Stimulated activated CD8-positive, alpha-beta memory T cell treated with anti-CD3 and anti-CD28 coated beads, Interleukin-4, amount 100 ng/mL, for 48 hours (primary cell): ENCODE measurements at regions not wholly inside any gene's neighbourhood (a gene's known extent, or its start where the extent isn't known, plus 50 kb on each side); places are given as distances from the start of the nearest gene placed in this dataset.
"Not testable (repeated sequence)": the region's sequence is repeated elsewhere in the genome, so short reads cannot be mapped to it uniquely, and the experiment has no call there.

Experiments
- DNase-seq: peaks from one replicate; pipeline ENCODE4 v3.0.0-alpha.2; 2020

DNA sequence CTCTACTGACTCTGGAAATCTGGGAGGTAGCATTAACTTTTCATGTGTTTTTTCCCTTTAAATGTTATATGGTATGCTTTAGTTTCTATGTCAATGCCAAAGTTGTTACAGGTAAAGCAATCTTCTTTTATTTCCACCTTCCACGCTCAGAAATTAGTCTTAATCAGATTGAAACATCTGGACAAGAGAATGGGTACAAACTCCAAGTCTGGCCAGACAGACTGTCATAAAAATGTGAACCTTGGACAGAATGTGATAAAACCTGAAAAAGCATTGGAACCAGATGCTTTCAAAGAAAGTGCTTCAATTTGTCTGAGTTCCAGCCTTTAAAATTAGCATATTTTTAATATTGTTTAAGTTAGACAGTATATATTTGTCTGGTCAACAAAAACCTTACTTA lies 110.7 kb upstream of the P2RY1 start:
- no peak for DNase-seq

GRCh38 chr3:152728231-152728980 lies 106.5 kb upstream of the P2RY1 start:
- no peak for DNase-seq

DNA sequence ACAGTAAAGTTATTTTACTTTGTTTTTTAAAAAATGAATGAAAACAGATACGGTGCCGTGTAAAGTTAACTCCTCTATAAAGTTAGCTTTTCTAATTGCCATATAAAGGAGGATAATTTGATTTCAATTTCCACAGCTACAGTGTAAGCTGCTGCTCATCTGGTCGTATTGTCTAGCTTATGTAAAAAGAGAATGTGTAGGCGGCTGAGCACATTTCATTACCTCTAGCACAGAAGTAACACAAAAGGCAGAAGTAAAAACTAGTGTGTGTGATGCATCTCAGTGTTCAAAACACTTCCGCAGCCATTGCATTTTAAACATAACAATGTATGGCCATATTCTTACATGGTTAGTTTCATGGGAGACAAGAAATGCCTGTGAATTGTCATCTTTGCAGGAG lies 105.0 kb upstream of the P2RY1 start:
- DNase-seq = no peak

- no peak for DNase-seq
Observed at GRCh38 chr3:152731511-152731910, 103.4 kb upstream of the P2RY1 start.

- DNase-seq = no peak
Observed at GRCh38 chr3:152733584-152734119, 101.3 kb upstream of the P2RY1 start.

DNA sequence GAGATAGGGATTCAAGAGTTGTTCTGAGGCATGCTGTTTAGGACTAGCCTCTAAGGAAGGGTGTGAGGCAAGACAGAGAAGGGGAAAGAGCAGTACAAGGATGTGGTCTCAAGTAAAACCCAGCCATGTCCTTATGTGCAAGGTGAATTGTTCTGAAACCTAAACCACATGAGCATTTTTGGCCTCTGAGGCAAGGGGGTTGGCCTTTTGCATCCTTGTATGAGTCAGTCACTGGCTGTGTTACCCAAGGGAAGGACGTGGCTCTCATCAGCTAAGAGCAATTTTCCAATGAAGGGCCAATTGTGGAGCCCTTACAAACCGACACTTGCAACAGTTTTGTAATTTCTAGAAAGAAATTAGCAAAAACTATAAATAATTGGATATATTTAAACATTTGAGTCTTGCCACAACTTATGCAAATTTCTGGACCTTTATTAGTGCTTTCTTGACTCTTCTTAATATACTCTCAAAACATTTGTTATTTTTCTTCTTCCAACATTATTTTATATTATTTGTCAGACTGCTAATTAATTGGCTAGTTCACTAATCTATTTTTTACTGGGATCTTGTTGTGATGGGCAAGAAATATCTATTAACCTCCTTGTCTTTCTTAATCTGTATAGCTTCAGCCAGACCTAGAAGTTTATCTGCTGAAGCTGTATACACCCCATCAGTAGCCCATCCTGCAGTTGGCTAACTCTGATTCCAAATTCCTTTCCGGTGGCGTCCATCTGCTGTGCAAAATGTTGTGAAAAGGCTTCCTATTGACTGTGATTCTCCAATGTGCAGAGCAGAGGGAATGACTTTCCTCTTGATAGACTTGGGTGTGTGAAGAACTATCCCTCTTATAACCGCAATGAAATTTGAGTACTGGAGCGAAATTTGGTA lies 97.7 kb upstream of the P2RY1 start:
- DNase-seq = no peak

DNA sequence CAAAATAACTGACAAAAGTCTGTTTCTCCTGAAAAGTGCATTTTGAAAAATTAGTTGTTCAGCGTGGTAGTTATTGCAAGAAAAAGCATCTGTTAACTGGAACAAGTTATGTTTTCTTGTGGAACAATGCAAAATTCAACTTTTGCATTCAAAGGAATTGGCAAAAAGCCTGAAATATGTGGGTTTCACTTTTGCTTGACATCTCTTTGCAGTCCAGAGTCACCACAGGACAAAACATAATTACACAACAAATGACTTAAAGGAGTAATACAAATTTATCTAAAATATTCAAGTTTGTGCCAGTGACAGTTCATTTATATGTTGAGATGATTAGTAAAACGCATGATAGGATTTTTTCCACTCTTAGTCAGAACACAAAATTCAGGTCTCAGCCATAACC lies 96.3 kb upstream of the P2RY1 start:
- no peak for DNase-seq

- DNase-seq = no peak
Observed at GRCh38 chr3:152742368-152743347, 92.3 kb upstream of the P2RY1 start.

GRCh38 chr3:152745646-152746045 lies 89.3 kb upstream of the P2RY1 start:
- DNase-seq = no peak

DNA sequence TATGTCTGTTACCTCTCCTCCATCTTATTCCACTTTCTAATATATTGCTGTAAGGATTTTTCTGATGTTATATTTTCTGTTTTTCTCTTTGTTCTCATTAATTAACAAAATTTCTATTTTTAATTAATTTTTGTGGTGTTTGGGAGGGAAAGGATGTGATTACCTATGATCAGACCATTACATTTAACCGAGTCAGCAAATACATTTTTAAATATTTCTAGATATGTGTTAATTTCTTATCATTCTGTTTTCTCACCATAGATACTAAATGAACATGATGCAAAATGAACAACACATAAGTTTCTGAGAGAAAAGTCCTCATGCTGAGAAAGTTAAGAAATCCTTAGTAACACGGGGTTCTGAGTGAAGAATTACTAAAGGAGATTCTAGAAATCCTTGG lies 80.6 kb upstream of the P2RY1 start:
- DNase-seq = no peak

DNA sequence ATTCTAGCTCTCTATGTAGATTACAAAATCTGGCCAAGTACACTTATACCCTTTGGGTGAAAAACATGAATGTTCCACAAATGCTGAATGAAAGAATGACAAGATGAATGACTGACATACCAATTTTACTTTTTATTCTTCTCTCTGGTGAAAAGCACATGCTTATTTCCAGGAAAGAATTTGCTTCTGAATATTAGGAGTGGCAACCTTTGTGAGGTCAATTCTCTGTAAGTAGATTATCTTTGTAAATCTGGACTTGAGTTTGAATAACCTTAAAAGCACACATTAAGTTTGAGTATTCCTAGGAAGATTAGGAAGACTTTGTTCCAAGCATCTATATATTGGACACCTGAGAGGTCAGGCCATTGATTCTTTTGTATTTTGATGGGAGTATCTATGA lies 78.1 kb upstream of the P2RY1 start:
- no peak for DNase-seq

- no peak for DNase-seq
Observed at GRCh38 chr3:152760024-152760563, 74.8 kb upstream of the P2RY1 start.

DNA sequence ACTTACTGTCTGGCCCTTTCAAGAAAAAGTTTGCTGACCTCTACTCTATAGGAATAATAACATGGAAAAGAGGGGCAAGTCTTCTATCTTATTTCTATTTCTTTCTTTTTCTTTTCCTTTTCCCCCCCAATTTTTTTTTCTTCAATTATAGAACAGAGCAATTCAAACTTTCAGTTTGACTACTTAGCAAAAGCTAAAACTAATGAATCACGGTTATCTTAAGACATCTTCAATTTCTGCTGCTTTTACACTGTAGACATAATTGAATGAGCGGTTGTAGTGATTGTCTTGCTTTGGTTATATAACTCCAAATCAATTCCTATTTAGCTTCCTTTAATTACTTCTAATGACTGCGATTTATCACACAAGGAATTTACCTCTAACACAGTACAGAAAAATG lies 74.3 kb upstream of the P2RY1 start:
- DNase-seq = no peak

DNA sequence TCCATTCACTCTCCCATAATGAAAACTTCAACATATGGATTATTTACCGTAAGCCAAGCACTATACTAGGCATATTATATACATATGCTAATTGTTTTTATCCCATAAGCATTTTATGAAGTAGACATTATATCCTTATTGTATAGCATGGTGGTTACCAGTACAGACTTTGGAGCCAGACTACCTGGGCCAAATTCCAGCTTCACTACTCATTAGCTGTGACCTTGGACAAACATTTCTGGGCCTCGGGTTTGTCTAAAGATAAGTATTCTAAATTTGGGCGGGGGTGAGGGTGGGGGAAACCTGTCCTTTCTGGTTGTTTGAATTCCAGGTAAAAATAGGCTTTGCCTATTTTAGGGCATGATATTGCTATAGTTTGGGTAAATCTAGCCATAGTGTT lies 66.5 kb upstream of the P2RY1 start:
- no peak for DNase-seq

GRCh38 chr3:152769523-152769922 lies 65.4 kb upstream of the P2RY1 start:
- DNase-seq = no peak

- DNase-seq = no peak
Observed at GRCh38 chr3:152770296-152770695, 64.6 kb upstream of the P2RY1 start.

DNA sequence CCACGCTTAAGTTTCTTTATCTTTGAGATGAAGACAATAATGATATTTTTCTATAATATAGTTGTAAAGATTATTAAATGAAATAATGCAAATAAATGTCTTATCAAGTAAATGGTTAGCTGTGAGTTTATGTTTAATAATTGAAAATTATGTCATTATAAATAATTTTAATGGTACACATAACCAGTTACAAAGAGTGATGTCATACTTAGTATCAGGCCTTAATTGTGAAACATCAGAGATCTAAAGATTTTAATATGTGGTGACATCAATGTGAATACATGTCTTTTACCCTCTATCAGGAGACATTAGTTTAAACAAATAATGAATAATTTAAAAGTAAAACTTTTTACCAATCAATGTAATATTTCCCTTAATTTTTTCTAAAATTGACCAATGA lies 63.8 kb upstream of the P2RY1 start:
- DNase-seq = no peak

DNA sequence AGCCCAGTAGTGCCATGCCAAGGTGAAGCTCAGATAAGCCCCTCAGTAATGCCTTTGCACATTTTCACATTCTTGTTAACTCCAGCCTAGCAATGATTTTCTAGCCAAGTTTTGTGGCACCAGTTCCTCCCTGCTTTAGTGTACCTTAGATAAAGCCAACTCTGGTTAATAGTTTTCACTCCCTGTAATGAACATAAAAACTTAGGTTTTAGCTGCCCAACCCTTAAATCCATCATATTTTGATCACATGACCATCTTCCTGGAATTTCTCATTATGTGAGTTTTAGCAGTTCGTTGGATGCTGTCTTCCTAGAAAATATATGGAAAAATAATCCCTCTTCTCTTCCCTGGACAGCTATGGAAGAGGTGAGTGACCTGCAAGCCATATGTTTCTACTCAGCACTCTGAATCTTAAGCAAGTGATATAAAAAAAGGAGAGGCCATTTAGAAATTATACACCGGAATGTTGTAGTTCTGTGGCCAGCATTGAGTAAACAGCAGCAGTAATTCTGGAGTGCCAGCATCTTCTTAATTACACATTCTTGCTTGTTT lies 62.2 kb upstream of the P2RY1 start:
- no peak for DNase-seq

DNA sequence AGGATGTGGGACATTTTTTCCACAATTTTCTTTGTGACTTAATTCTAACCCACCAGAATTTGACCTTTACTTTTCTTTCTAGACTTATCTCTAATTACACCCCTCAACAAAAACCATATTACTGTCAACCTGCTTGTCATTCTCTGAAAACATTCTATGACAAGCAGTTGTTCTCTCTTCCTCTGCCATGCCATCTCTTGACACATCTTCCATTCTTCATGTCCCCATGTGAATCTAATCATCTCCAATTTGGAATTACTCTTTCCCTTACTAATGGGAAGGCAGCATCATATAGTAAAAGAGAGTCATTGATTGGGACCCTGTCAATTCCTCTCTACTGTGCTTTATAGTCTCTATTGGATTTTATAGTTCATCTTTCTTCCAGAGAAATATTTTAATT lies 61.3 kb upstream of the P2RY1 start:
- no peak for DNase-seq

GRCh38 chr3:152774230-152774629 lies 60.7 kb upstream of the P2RY1 start:
- DNase-seq = not testable (repeated sequence)

DNA sequence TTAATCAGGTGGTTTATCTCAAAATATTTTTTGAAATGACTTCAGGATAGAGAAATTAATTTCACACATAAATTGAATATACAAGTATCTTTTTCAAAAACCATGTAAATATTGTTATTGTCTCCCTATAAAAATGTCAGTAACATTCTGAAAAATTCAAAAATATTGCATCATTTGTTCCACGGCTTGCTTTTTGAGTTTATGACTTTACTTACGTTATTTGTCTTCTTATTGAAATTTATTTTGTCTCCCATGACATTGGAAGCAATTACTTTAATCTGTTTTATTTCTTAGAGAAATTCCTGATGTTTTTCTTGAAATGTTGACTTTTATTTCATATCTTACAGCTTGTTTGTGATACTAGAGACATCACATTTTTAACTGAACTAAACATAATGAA lies 56.9 kb upstream of the P2RY1 start:
- DNase-seq = no peak

- no peak for DNase-seq
Observed at GRCh38 chr3:152779653-152780052, 55.3 kb upstream of the P2RY1 start.
